SK-N-SH treated with all-trans-retinoic acid at 6 μM for 48 hours (cell line): ENCODE measurements at regions not wholly inside any gene's neighbourhood (a gene's known extent, or its start where the extent isn't known, plus 50 kb on each side); places are given as distances from the start of the nearest gene placed in this dataset.

Source experiments
- GLIS3 ChIP-seq: fragments of 250-450 bp; sonication (Bioruptor Pico); IDR thresholded peaks from 2 replicates; pipeline ENCODE4 v1.5.0; 2020; ENCODE audit warnings: mild to moderate bottlenecking, moderate library complexity
- OSR1 ChIP-seq: fragments of 250-450 bp; sonication (Bioruptor Pico); IDR thresholded peaks from 2 replicates; pipeline ENCODE4 v1.8.0; 2022; ENCODE audit warnings: moderate library complexity, mild to moderate bottlenecking, inconsistent platforms
- POU6F1 ChIP-seq: fragments of 250-450 bp; sonication (Bioruptor Pico); IDR thresholded peaks from 2 replicates; pipeline ENCODE4 v1.8.0; 2021; ENCODE audit warnings: low read depth, mild to moderate bottlenecking, moderate library complexity, borderline replicate concordance

GRCh38 chr18:10234912-10235660 lies 219.3 kb upstream of the APCDD1 start:
- TF ChIP-seq POU6F1, result no peak
- TF ChIP-seq OSR1 (CRISPR knock-in tag), result no peak
- no peak for TF ChIP-seq GLIS3 (CRISPR knock-in tag)
